Keratinocyte (primary cell): ENCODE measurements at regions not wholly inside any gene's neighbourhood (a gene's known extent, or its start where the extent isn't known, plus 50 kb on each side); places are given as distances from the start of the nearest gene placed in this dataset.

Experiments used
- EZH2 ChIP-seq: IDR thresholded peaks from one replicate; pipeline ENCODE4 v1.6.1; 2012; ENCODE audit warnings: inconsistent platforms, mild to moderate bottlenecking, low read length, moderate library complexity
- TF ChIP-seq, protein P1 (sequence below), 3 experiments: IDR thresholded peaks in 1 of 3; conservative IDR thresholded peaks in 1 of 3; optimal IDR thresholded peaks in 1 of 3; 2 replicates in 2 of 3; 3 replicates in 1 of 3; pipeline versions ENCODE3 to v1.5.1; 2011; ENCODE audit warnings: low read length in 3 of 3, mild to moderate bottlenecking in 3 of 3, moderate library complexity in 2 of 3, control low read depth in 1 of 3, inconsistent platforms in 1 of 3; ENCODE audit not compliant: insufficient read depth in 2 of 3; ENCODE audit errors: extremely low read depth in 1 of 3

GRCh38 chr10:131748191-131748590 is 152.6 kb upstream of the PPP2R2D start:
- TF ChIP-seq, protein P1, sequence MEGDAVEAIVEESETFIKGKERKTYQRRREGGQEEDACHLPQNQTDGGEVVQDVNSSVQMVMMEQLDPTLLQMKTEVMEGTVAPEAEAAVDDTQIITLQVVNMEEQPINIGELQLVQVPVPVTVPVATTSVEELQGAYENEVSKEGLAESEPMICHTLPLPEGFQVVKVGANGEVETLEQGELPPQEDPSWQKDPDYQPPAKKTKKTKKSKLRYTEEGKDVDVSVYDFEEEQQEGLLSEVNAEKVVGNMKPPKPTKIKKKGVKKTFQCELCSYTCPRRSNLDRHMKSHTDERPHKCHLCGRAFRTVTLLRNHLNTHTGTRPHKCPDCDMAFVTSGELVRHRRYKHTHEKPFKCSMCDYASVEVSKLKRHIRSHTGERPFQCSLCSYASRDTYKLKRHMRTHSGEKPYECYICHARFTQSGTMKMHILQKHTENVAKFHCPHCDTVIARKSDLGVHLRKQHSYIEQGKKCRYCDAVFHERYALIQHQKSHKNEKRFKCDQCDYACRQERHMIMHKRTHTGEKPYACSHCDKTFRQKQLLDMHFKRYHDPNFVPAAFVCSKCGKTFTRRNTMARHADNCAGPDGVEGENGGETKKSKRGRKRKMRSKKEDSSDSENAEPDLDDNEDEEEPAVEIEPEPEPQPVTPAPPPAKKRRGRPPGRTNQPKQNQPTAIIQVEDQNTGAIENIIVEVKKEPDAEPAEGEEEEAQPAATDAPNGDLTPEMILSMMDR (optimal IDR thresholded peaks at IDR 0.05 in 1 of 3, IDR thresholded peaks at IDR 0.05 in 1 of 3, conservative IDR thresholded peaks at IDR 0.05 in 1 of 3; ENCODE audit: extremely low read depth in 1 of 3, insufficient read depth in 2 of 3, low read length in 3 of 3) = no peak
- no peak for TF ChIP-seq EZH2
